HEK293 (cell line): ENCODE measurements at regions not wholly inside any gene's neighbourhood (a gene's known extent, or its start where the extent isn't known, plus 50 kb on each side); places are given as distances from the start of the nearest gene placed in this dataset.

ENCODE experiments used
- CTCF ChIA-PET: fragments of 350-600 bp; formaldehyde crosslinking; extraction: SDS; loops from one replicate; lab custom pipeline; 2021; ENCODE audit warnings: antibody characterized with exemption; lab: Yijun Ruan, JAX
- POLR2A ChIA-PET: fragments of 300-600 bp; formaldehyde crosslinking; extraction: SDS; loops from one replicate; lab custom pipeline; 2020; ENCODE audit warnings: antibody characterized with exemption, inconsistent platforms; lab: Yijun Ruan, JAX
- H3K27ac ChIP-seq: fragments of 200-500 bp; sonication (Bioruptor generic); 2 replicates; pipeline ENCODE4 v1.5.1; 2014; ENCODE audit warnings: low read depth, low read length, control low read depth, inconsistent platforms; ENCODE audit errors: extremely low read depth
- H3K36me3 ChIP-seq, 2 experiments: fragments of 200-500 bp in 1 of 2; sonication (Bioruptor generic) in 1 of 2; 1 replicate in 1 of 2; 2 replicates in 1 of 2; pipeline ENCODE4 v1.5.1; 2014 to 2017; ENCODE audit warnings: inconsistent platforms in 2 of 2, low read length in 2 of 2; ENCODE audit not compliant: control insufficient read depth in 2 of 2, insufficient read depth in 1 of 2
- H3K4me1 ChIP-seq: fragments of 200-500 bp; sonication (Bioruptor generic); 2 replicates; pipeline ENCODE4 v1.5.1; 2014; ENCODE audit warnings: mild to moderate bottlenecking, low read length, inconsistent platforms; ENCODE audit not compliant: control insufficient read depth, insufficient read depth
- H3K4me3 ChIP-seq: 2 replicates; pipeline ENCODE4 v1.5.1; 2011; ENCODE audit warnings: low read depth, mild to moderate bottlenecking, control low read depth, low read length, moderate library complexity
- H3K9me3 ChIP-seq: fragments of 200-500 bp; sonication (Bioruptor generic); 2 replicates; pipeline ENCODE4 v1.5.1; 2014; ENCODE audit warnings: low read depth, low read length, inconsistent platforms; ENCODE audit not compliant: control insufficient read depth, insufficient read depth
- BCL11B ChIP-seq: fragments of 450-650 bp; formaldehyde crosslinking; IDR thresholded peaks from 2 replicates; pipeline ENCODE4 v1.5.1; 2016; ENCODE audit warnings: low read depth, missing biosample characterization, missing genetic modification characterization
- GLIS1 ChIP-seq: fragments of 450-650 bp; formaldehyde crosslinking; IDR thresholded peaks from 2 replicates; pipeline ENCODE4 v1.5.1; 2016; ENCODE audit warnings: missing biosample characterization, missing genetic modification characterization
- KLF16 ChIP-seq: fragments of 450-650 bp; formaldehyde crosslinking; IDR thresholded peaks from 2 replicates; pipeline ENCODE4 v1.5.1; 2017; ENCODE audit warnings: missing biosample characterization, missing genetic modification characterization
- MEIS1 ChIP-seq: sonication (generic); formaldehyde crosslinking; IDR thresholded peaks from 2 replicates; pipeline ENCODE4 v1.8.1; 2022; ENCODE audit warnings: missing genetic modification reagents, mild to moderate bottlenecking, borderline replicate concordance
- PRDM4 ChIP-seq: fragments of 450-650 bp; formaldehyde crosslinking; IDR thresholded peaks from 2 replicates; pipeline ENCODE4 v1.5.1; 2017; ENCODE audit warnings: missing biosample characterization, missing genetic modification characterization
- SP7 ChIP-seq: fragments of 450-650 bp; formaldehyde crosslinking; IDR thresholded peaks from 2 replicates; pipeline ENCODE4 v1.5.1; 2016; ENCODE audit warnings: missing biosample characterization, missing genetic modification characterization
- ZBTB10 ChIP-seq: fragments of 450-650 bp; formaldehyde crosslinking; IDR thresholded peaks from 2 replicates; pipeline ENCODE4 v1.5.1; 2016; ENCODE audit warnings: missing biosample characterization, missing genetic modification characterization
- ZBTB20 ChIP-seq: fragments of 450-650 bp; formaldehyde crosslinking; IDR thresholded peaks from 2 replicates; pipeline ENCODE4 v1.5.1; 2016; ENCODE audit warnings: missing biosample characterization, missing genetic modification characterization
- ZFHX2 ChIP-seq: fragments of 450-650 bp; formaldehyde crosslinking; conservative IDR thresholded peaks from 2 replicates; pipeline ENCODE4 v1.5.1; 2016; ENCODE audit warnings: missing biosample characterization, missing genetic modification characterization
- ZFP69B ChIP-seq: fragments of 450-650 bp; formaldehyde crosslinking; IDR thresholded peaks from 2 replicates; pipeline ENCODE4 v1.5.1; 2016; ENCODE audit warnings: missing biosample characterization, missing genetic modification characterization
- ZIC2 ChIP-seq: fragments of 450-650 bp; formaldehyde crosslinking; IDR thresholded peaks from 2 replicates; pipeline ENCODE4 v1.5.1; 2016; ENCODE audit warnings: missing biosample characterization, missing genetic modification characterization
- ZNF169 ChIP-seq: fragments of 450-650 bp; formaldehyde crosslinking; IDR thresholded peaks from 2 replicates; pipeline ENCODE4 v1.5.1; 2016; ENCODE audit warnings: missing biosample characterization, missing genetic modification characterization
- ZNF19 ChIP-seq: fragments of 450-650 bp; formaldehyde crosslinking; IDR thresholded peaks from 2 replicates; pipeline ENCODE4; 2016; ENCODE audit warnings: missing biosample characterization, missing genetic modification characterization, low read depth
- ZNF24 ChIP-seq: fragments of 450-650 bp; formaldehyde crosslinking; IDR thresholded peaks from 2 replicates; pipeline ENCODE4 v1.5.1; 2016; ENCODE audit warnings: missing biosample characterization, missing genetic modification characterization
- ZNF335 ChIP-seq: fragments of 450-650 bp; formaldehyde crosslinking; conservative IDR thresholded peaks from 2 replicates; pipeline ENCODE4 v1.5.1; 2016; ENCODE audit warnings: missing biosample characterization, missing genetic modification characterization
- ZNF514 ChIP-seq: fragments of 450-650 bp; formaldehyde crosslinking; IDR thresholded peaks from 2 replicates; pipeline ENCODE4 v1.5.1; 2016; ENCODE audit warnings: missing biosample characterization, missing genetic modification characterization
- ZNF518A ChIP-seq: fragments of 450-650 bp; formaldehyde crosslinking; conservative IDR thresholded peaks from 2 replicates; pipeline ENCODE4 v1.5.1; 2016; ENCODE audit warnings: low read depth, missing biosample characterization, missing genetic modification characterization
- ZNF530 ChIP-seq: fragments of 450-650 bp; formaldehyde crosslinking; IDR thresholded peaks from 2 replicates; pipeline ENCODE4 v1.5.1; 2016; ENCODE audit warnings: low read depth, missing biosample characterization, missing genetic modification characterization
- ZNF548 ChIP-seq: fragments of 450-650 bp; formaldehyde crosslinking; IDR thresholded peaks from 2 replicates; pipeline ENCODE4 v1.5.1; 2016; ENCODE audit warnings: missing biosample characterization, missing genetic modification characterization
- ZNF596 ChIP-seq: fragments of 450-650 bp; IDR thresholded peaks from 2 replicates; pipeline ENCODE4 v1.5.0; 2018; ENCODE audit warnings: missing biosample characterization, mild to moderate bottlenecking, missing genetic modification characterization, moderate library complexity
- ZNF600 ChIP-seq: fragments of 450-650 bp; formaldehyde crosslinking; IDR thresholded peaks from 2 replicates; pipeline ENCODE4 v1.5.1; 2016; ENCODE audit warnings: missing biosample characterization, missing genetic modification characterization
- ZNF623 ChIP-seq: fragments of 450-650 bp; formaldehyde crosslinking; IDR thresholded peaks from 2 replicates; pipeline ENCODE4 v1.5.1; 2016; ENCODE audit warnings: missing biosample characterization, missing genetic modification characterization
- ZNF658 ChIP-seq: fragments of 450-650 bp; formaldehyde crosslinking; IDR thresholded peaks from 2 replicates; pipeline ENCODE4; 2016; ENCODE audit warnings: missing biosample characterization, missing genetic modification characterization
- ZNF785 ChIP-seq: fragments of 450-650 bp; formaldehyde crosslinking; IDR thresholded peaks from 2 replicates; pipeline ENCODE4 v1.5.1; 2016; ENCODE audit warnings: missing biosample characterization, missing genetic modification characterization
- ZSCAN30 ChIP-seq: fragments of 450-650 bp; IDR thresholded peaks from 2 replicates; pipeline ENCODE4 v1.5.1; 2018; ENCODE audit warnings: missing biosample characterization, mild to moderate bottlenecking, missing genetic modification characterization, moderate library complexity
- ZXDB ChIP-seq: fragments of 450-650 bp; formaldehyde crosslinking; IDR thresholded peaks from 2 replicates; pipeline ENCODE4 v1.5.1; 2016; ENCODE audit warnings: missing biosample characterization, missing genetic modification characterization
- TF ChIP-seq, protein P1 (sequence below): fragments of 450-650 bp; IDR thresholded peaks from 2 replicates; pipeline ENCODE4 v1.5.1; 2018; ENCODE audit warnings: missing biosample characterization, missing genetic modification characterization

GRCh38 chr16:85550953-85551924 lies 61.9 kb upstream of the GSE1 start:
- ChIA-PET POLR2A (interaction anchor here (0.6 to 5.0 kb wide), 3 partner anchors 9 to 75 kb away, joined by 3 to 37 read pairs (median 7); partner anchors contain the start of gene GSE1), CTCF (interaction anchor here (0.7 to 2.9 kb wide), 6 partner anchors 13 to 129 kb away, joined by 3 to 18 read pairs (median 4); no protein-coding TSS in a partner anchor)
- H3K4me3 ChIP-seq = no peak overlapping the region
- no peaks in the 10 kb centered on the region for H3K9me3 ChIP-seq
- no peak overlapping the region; the same call in 1 of the 2 replicates for H3K27ac ChIP-seq
- no peaks in the 10 kb centered on the region for H3K4me1 ChIP-seq
- no peaks in the 10 kb centered on the region for H3K36me3 ChIP-seq
- TF ChIP-seq SP7 (peak; percentile 70), ZNF658 (tag by site-specific recombination) (no peak), ZNF24 (tag by site-specific recombination) (no peak), ZNF19 (tag by site-specific recombination) (no peak), ZNF530 (no peak), MEIS1 (no peak), GLIS1 (tag by site-specific recombination) (no peak), ZNF600 (tag by site-specific recombination) (no peak), ZNF169 (tag by site-specific recombination) (no peak), ZXDB (no peak), ZSCAN30 (no peak), ZIC2 (no peak), PRDM4 (no peak), ZNF514 (tag by site-specific recombination) (no peak), ZNF785 (no peak), ZNF548 (tag by site-specific recombination) (no peak), KLF16 (tag by site-specific recombination) (no peak), ZNF596 (tag by site-specific recombination) (peak; percentile 38; the same call in 1 of the 2 replicates), ZBTB10 (no peak), ZNF623 (no peak), BCL11B (tag by site-specific recombination) (no peak), ZNF335 (tag by site-specific recombination) (no peak), ZFP69B (tag by site-specific recombination) (no peak), ZBTB20 (tag by site-specific recombination) (no peak), ZNF518A (tag by site-specific recombination) (no peak), ZFHX2 (tag by site-specific recombination) (peak; percentile 35)
- TF ChIP-seq, protein P1, sequence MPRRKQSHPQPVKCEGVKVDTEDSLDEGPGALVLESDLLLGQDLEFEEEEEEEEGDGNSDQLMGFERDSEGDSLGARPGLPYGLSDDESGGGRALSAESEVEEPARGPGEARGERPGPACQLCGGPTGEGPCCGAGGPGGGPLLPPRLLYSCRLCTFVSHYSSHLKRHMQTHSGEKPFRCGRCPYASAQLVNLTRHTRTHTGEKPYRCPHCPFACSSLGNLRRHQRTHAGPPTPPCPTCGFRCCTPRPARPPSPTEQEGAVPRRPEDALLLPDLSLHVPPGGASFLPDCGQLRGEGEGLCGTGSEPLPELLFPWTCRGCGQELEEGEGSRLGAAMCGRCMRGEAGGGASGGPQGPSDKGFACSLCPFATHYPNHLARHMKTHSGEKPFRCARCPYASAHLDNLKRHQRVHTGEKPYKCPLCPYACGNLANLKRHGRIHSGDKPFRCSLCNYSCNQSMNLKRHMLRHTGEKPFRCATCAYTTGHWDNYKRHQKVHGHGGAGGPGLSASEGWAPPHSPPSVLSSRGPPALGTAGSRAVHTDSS = no peak
